ENCODE measurements at regions not wholly inside any gene's neighbourhood (a gene's known extent, or its start where the extent isn't known, plus 50 kb on each side); places are given as distances from the start of the nearest gene placed in this dataset.

GRCh38 chr2:234595829-234596228 lies 98.9 kb upstream of the ARL4C start:
- TF ChIP-seq RAD21 (conservative IDR thresholded peaks at IDR 0.05 in 1 of 2, IDR thresholded peaks at IDR 0.05 in 1 of 2) (no peak), CTCF (IDR thresholded peaks at IDR 0.05) (no peak), POLR2A (IDR thresholded peaks at IDR 0.05; ENCODE audit: low read length) (no peak), RFX5 (IDR thresholded peaks at IDR 0.05) (no peak), USF2 (IDR thresholded peaks at IDR 0.05) (no peak), MAFK (IDR thresholded peaks at IDR 0.05; ENCODE audit: partially characterized antibody) (no peak), MAZ (IDR thresholded peaks at IDR 0.05; ENCODE audit: borderline replicate concordance, low read depth, low read length) (no peak), KDM1A (IDR thresholded peaks at IDR 0.05; ENCODE audit: low read depth) (no peak), CEBPB (IDR thresholded peaks at IDR 0.05) (no peak), REST (IDR thresholded peaks at IDR 0.05) (no peak), MAX (IDR thresholded peaks at IDR 0.05) (no peak), KDM5A (IDR thresholded peaks at IDR 0.05) (no peak), EP300 (IDR thresholded peaks at IDR 0.05) (no peak)
